ENCODE measurements at regions not wholly inside any gene's neighbourhood (a gene's known extent, or its start where the extent isn't known, plus 50 kb on each side); places are given as distances from the start of the nearest gene placed in this dataset.
A peak's percentile ranks its signal among the peaks of the same experiment; 100 is the strongest.

DNA sequence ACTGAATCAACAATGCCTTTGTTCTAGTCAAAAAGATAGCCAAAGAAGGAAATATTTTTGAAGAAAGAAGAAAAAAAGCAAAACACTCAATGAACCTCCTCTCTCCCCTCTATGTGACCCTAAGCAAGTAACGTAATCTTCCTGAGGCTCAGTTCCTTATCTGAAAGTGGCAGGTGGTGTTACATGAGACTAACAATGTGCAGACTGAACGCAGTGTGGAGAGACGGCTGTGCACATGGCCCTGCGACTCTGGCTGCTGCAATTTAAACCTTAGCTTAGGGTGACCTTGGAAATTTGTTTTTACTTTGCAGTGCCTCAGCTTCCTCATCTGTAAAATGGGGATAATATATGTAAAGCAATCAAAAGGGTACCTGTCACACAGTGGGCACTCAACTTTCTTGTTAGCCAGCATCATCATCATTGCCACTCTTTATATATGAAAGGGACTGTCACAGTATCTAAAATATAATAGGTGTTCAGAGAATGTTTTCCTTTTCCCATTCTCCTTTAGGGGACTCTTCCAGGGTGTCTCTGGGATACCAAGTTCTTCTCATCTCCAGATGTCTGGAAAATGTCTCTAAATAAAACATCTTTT is 100.1 kb upstream of the JUN start:
- Histone ChIP-seq H3K36me3 (no peaks in the 10 kb centered on the region), H3K27ac (peak overlapping the region in 3 of 4 donors; percentile 38 to 79 (median 42)), H3K4me1 (peaks cover 0 to 25% (median 10%) of the 10 kb centered on the region in 4 donors), H3K27me3 (no peaks in the 10 kb centered on the region), H3K9me3 (no peaks in the 10 kb centered on the region), H3K4me3 (no peak overlapping the region)
- DNase-seq, result no peak
- no peak for TF ChIP-seq POLR2AphosphoS5 (IDR thresholded peaks at IDR 0.05)
- intact Hi-C loops (cut with DNase I), result no loop called here
- 25 to 36% methylated on average over 4 of the region's 4 CpGs for WGBS, 2 donors

DNA sequence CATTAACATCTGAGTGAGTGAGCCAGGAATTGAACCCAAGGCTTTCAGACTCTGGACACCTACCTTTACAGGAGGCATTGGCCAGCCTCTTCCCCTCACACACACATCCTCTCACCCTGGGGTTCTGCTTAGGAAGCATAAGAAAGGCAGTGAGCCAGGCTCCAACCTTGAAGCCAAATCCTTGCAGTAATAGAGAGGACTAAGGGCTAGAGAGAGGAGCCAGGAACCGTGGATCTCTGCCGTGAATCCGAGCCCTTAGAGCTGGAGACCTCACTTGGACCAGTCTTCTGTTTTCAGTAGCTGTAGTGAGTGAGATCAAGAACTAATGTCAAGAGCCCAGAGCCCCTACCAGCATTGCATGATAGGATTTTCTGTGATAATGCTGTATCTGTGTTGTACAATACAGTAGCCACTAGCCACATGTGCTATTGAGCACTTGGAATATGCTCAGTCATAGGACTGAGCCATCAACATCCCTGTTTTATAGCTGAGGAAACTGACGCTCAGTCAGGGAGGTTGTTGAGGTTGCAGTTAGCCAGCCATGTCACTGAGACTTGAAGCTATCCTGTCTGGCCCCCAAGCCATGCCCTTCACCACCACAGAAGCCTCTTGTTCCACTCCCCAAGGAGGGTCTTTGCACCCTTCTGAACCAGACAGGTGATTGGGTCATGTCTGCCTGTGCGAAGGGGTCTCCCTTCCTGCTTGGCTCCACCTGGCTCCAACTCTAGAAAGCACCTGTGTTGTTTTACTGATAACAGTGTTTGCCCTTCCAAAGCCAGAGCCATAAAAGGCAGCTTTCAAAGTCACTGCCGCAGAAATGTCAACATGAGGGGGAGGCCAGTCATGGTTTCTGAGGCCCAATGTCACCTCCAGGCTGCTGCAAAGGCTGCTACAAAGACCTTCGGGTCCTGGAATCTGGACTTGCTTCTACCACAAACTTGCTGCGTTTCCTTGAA is 101.1 kb upstream of the JUN start:
- no peak overlapping the region for H3K4me3 ChIP-seq
- 11 to 44% methylated on average over 8 of the region's 8 CpGs for WGBS, 2 donors
- DNase-seq, result peak; percentile 77
- no peaks in the 10 kb centered on the region for H3K27me3 ChIP-seq
- no peaks in the 10 kb centered on the region for H3K9me3 ChIP-seq
- intact Hi-C loops (cut with DNase I), result no loop called here
- TF ChIP-seq EP300 (IDR thresholded peaks at IDR 0.05) (no peak), POLR2AphosphoS5 (IDR thresholded peaks at IDR 0.05) (no peak)
- TF ChIP-seq, protein P1, sequence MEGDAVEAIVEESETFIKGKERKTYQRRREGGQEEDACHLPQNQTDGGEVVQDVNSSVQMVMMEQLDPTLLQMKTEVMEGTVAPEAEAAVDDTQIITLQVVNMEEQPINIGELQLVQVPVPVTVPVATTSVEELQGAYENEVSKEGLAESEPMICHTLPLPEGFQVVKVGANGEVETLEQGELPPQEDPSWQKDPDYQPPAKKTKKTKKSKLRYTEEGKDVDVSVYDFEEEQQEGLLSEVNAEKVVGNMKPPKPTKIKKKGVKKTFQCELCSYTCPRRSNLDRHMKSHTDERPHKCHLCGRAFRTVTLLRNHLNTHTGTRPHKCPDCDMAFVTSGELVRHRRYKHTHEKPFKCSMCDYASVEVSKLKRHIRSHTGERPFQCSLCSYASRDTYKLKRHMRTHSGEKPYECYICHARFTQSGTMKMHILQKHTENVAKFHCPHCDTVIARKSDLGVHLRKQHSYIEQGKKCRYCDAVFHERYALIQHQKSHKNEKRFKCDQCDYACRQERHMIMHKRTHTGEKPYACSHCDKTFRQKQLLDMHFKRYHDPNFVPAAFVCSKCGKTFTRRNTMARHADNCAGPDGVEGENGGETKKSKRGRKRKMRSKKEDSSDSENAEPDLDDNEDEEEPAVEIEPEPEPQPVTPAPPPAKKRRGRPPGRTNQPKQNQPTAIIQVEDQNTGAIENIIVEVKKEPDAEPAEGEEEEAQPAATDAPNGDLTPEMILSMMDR (IDR thresholded peaks at IDR 0.05), result no peak
- peaks cover 0 to 25% (median 10%) of the 10 kb centered on the region in 4 donors for H3K4me1 ChIP-seq
- no peaks in the 10 kb centered on the region for H3K36me3 ChIP-seq
- peak overlapping the region; percentile 7 to 79 (median 52) for H3K27ac ChIP-seq

DNA sequence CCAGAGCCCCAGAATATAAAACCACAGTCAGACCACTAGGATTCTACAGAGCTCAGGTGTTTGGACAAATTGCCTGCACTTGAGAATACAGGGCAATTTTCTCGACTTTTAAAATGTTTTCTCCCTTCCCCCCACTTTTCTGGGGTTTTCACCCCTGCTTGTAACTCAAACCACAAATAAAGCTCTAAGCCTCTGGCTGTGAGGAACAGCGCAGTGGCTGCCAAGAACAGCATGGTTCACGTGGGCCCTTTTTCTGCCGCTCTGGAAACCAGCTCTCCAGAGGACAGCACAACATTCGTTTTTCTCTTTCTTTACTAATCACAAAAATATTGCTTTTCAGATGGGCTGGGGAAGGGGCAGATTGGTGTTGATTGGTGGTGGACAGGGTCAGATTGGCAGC is 102.2 kb upstream of the JUN start:
- TF ChIP-seq EP300 (IDR thresholded peaks at IDR 0.05), result no peak
- no peak for TF ChIP-seq POLR2A (IDR thresholded peaks at IDR 0.05)
- TF ChIP-seq, protein P1 (IDR thresholded peaks at IDR 0.05), result no peak
- H3K27ac ChIP-seq, result peak overlapping the region; percentile 21 to 63 (median 58)
- H3K9me3 ChIP-seq, result no peaks in the 10 kb centered on the region
- H3K4me1 ChIP-seq, result peaks cover 0 to 25% (median 10%) of the 10 kb centered on the region in 4 donors
- DNase-seq, result no peak
- no peak overlapping the region for H3K4me3 ChIP-seq
- no peaks in the 10 kb centered on the region for H3K36me3 ChIP-seq
- WGBS, 2 donors, result 47 to 56% methylated on average over 5 of the region's 5 CpGs
- intact Hi-C loops (cut with DNase I), result no loop called here
- no peaks in the 10 kb centered on the region for H3K27me3 ChIP-seq

DNA sequence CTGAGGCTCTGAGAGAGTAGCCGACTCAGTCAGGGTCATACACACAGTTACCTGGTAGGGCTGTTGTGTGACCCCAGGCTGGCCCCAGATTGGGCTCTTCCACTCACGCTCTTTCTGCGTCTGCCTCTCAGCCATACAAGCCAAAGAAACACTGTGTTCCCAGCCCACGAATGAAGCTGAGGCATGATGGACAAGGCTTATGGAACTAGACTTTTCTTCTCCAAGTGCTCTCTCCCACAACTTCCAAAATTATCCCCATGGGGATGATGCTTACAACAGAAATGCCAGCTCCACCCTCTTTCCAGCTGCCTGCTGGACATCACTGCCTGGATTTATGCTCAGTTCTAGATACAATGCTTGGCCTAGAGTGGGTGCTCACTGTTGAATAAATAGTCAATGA is 102.8 kb upstream of the JUN start:
- intact Hi-C loops (cut with DNase I), result no loop called here
- H3K9me3 ChIP-seq, result no peaks in the 10 kb centered on the region
- peak overlapping the region; percentile 21 to 63 (median 58) for H3K27ac ChIP-seq
- H3K4me3 ChIP-seq, result no peak overlapping the region
- 93 to 96% methylated on average over 4 of the region's 4 CpGs for WGBS, 2 donors
- H3K4me1 ChIP-seq, result peaks cover 0 to 25% (median 10%) of the 10 kb centered on the region in 4 donors
- TF ChIP-seq POLR2AphosphoS5 (IDR thresholded peaks at IDR 0.05) (peak in 1 of 4 donors; percentile 11), EP300 (IDR thresholded peaks at IDR 0.05) (peak in 1 of 4 donors; percentile 9)
- TF ChIP-seq, protein P1 (IDR thresholded peaks at IDR 0.05), result no peak
- no peaks in the 10 kb centered on the region for H3K36me3 ChIP-seq
- H3K27me3 ChIP-seq, result no peaks in the 10 kb centered on the region
- no peak for DNase-seq

DNA sequence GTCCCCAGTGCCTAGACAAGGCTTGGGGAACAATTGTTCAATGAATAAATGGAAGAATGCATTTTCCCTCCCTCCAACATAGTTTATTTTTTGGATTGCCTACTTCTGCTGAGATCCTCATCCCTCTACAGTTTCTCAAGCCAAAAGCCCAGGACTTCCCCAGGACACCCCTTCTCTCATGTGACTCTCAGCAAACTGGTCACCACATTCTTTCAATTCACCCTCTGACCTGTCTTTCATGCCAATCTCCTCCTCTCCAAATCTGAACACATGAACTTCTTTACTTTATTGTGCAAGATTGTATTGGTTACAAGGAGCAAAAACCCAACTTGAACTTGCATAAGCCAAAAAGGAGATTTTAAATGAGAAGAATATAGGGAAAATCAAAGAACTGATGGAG is 103.2 kb upstream of the JUN start:
- H3K27ac ChIP-seq, result peak overlapping the region; percentile 21 to 63 (median 58)
- DNase-seq, result no peak
- no peaks in the 10 kb centered on the region for H3K9me3 ChIP-seq
- TF ChIP-seq POLR2A (IDR thresholded peaks at IDR 0.05) (no peak), EP300 (IDR thresholded peaks at IDR 0.05) (no peak), POLR2AphosphoS5 (IDR thresholded peaks at IDR 0.05) (no peak)
- TF ChIP-seq, protein P1 (IDR thresholded peaks at IDR 0.05), result no peak
- no peaks in the 10 kb centered on the region for H3K36me3 ChIP-seq
- intact Hi-C loops (cut with DNase I), result no loop called here
- no peak overlapping the region for H3K4me3 ChIP-seq
- no peaks in the 10 kb centered on the region for H3K27me3 ChIP-seq
- peaks cover 0 to 25% (median 10%) of the 10 kb centered on the region in 4 donors for H3K4me1 ChIP-seq

Data from sigmoid colon (tissue), 6 donors.